ENCODE measurements at regions not wholly inside any gene's neighbourhood (a gene's known extent, or its start where the extent isn't known, plus 50 kb on each side); places are given as distances from the start of the nearest gene placed in this dataset.

DNA sequence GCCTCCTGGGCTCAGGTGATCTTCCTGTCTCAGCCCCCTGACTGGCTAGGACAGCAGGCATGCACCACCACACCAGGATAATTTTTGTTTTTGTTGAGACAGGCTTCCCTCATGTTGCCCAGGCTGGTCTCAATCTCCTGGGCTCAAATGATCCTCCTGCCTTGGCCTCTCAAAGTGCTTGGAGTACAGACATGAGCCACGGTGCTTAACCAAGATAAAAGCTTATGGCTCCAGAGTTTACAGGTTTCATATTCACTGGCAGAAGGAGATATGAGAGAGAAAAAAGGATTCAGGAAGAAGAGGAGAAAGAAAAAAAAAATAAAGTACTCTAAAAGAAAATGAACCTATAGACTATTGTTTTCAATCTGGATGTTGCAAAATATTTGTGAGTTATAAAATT is 748.8 kb upstream of the NCAM2 start:
- no peaks in the 10 kb centered on the region for H3K36me3 ChIP-seq
- DNase-seq, result no peak
- WGBS, 5 donors, result 73 to 82% (median 76%) methylated on average over 1 of the region's 1 CpG
- TF ChIP-seq, protein P1, sequence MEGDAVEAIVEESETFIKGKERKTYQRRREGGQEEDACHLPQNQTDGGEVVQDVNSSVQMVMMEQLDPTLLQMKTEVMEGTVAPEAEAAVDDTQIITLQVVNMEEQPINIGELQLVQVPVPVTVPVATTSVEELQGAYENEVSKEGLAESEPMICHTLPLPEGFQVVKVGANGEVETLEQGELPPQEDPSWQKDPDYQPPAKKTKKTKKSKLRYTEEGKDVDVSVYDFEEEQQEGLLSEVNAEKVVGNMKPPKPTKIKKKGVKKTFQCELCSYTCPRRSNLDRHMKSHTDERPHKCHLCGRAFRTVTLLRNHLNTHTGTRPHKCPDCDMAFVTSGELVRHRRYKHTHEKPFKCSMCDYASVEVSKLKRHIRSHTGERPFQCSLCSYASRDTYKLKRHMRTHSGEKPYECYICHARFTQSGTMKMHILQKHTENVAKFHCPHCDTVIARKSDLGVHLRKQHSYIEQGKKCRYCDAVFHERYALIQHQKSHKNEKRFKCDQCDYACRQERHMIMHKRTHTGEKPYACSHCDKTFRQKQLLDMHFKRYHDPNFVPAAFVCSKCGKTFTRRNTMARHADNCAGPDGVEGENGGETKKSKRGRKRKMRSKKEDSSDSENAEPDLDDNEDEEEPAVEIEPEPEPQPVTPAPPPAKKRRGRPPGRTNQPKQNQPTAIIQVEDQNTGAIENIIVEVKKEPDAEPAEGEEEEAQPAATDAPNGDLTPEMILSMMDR (IDR thresholded peaks at IDR 0.05 in 8 of 11, conservative IDR thresholded peaks at IDR 0.05 in 3 of 11), result no peak
- TF ChIP-seq POLR2A (IDR thresholded peaks at IDR 0.05), result no peak
- no peak for TF ChIP-seq POLR2AphosphoS5 (IDR thresholded peaks at IDR 0.05)
- H3K4me3 ChIP-seq, result no peak overlapping the region
- H3K27ac ChIP-seq, result no peak overlapping the region
- intact Hi-C loops (cut with DNase I; ENCODE audit: low total_unique reads), result no loop called here
- H3K27me3 ChIP-seq (replicated peaks in 1 of 7), result no peaks in the 10 kb centered on the region
- no peaks in the 10 kb centered on the region for H3K4me1 ChIP-seq
- H3K9me3 ChIP-seq, result no peaks in the 10 kb centered on the region

- Histone ChIP-seq H3K4me3 (no peak overlapping the region), H3K27me3 (replicated peaks in 1 of 7) (no peaks in the 10 kb centered on the region), H3K36me3 (no peaks in the 10 kb centered on the region), H3K4me1 (no peaks in the 10 kb centered on the region), H3K9me3 (no peaks in the 10 kb centered on the region), H3K27ac (no peak overlapping the region)
- 30 to 39% (median 34%) methylated on average over 3 of the region's 3 CpGs for WGBS, 5 donors
- intact Hi-C loops (cut with DNase I; ENCODE audit: low total_unique reads), result no loop called here
- TF ChIP-seq POLR2A (IDR thresholded peaks at IDR 0.05), result no peak
- TF ChIP-seq, protein P1 (IDR thresholded peaks at IDR 0.05 in 8 of 11, conservative IDR thresholded peaks at IDR 0.05 in 3 of 11), result no peak
- TF ChIP-seq POLR2AphosphoS5 (IDR thresholded peaks at IDR 0.05), result no peak
- DNase-seq, result no peak
These were observed 747.9 kb upstream of the NCAM2 start for GRCh38 chr21:20250337-20250736.

GRCh38 chr21:20253261-20253660 is 744.9 kb upstream of the NCAM2 start:
- H3K36me3 ChIP-seq, result no peaks in the 10 kb centered on the region
- no peak overlapping the region for H3K4me3 ChIP-seq
- no peak for DNase-seq
- intact Hi-C loops (cut with DNase I; ENCODE audit: low total_unique reads), result no loop called here
- TF ChIP-seq, protein P1 (IDR thresholded peaks at IDR 0.05 in 8 of 11, conservative IDR thresholded peaks at IDR 0.05 in 3 of 11), result no peak
- TF ChIP-seq POLR2A (IDR thresholded peaks at IDR 0.05) (no peak), POLR2AphosphoS5 (IDR thresholded peaks at IDR 0.05) (no peak)
- no peaks in the 10 kb centered on the region for H3K27me3 ChIP-seq (replicated peaks in 1 of 7)
- WGBS, 5 donors, result 82 to 98% (median 88%) methylated on average over 3 of the region's 3 CpGs
- no peaks in the 10 kb centered on the region for H3K4me1 ChIP-seq
- no peaks in the 10 kb centered on the region for H3K9me3 ChIP-seq
- no peak overlapping the region for H3K27ac ChIP-seq

- intact Hi-C loops (cut with DNase I; ENCODE audit: low total_unique reads), result no loop called here
- H3K36me3 ChIP-seq, result no peaks in the 10 kb centered on the region
- H3K27ac ChIP-seq, result no peak overlapping the region
- TF ChIP-seq POLR2AphosphoS5 (IDR thresholded peaks at IDR 0.05) (no peak), POLR2A (IDR thresholded peaks at IDR 0.05) (no peak)
- TF ChIP-seq, protein P1 (IDR thresholded peaks at IDR 0.05 in 8 of 11, conservative IDR thresholded peaks at IDR 0.05 in 3 of 11), result no peak
- H3K4me3 ChIP-seq, result no peak overlapping the region
- H3K4me1 ChIP-seq, result no peaks in the 10 kb centered on the region
- H3K27me3 ChIP-seq (replicated peaks in 1 of 7), result no peaks in the 10 kb centered on the region
- no peaks in the 10 kb centered on the region for H3K9me3 ChIP-seq
- 82 to 91% (median 87%) methylated on average over 4 of the region's 4 CpGs for WGBS, 5 donors
- DNase-seq, result no peak
These were observed 743.2 kb upstream of the NCAM2 start for GRCh38 chr21:20254964-20255363.
